ENCODE measurements at regions not wholly inside any gene's neighbourhood (a gene's known extent, or its start where the extent isn't known, plus 50 kb on each side); places are given as distances from the start of the nearest gene placed in this dataset.
"Not testable (repeated sequence)": the region's sequence is repeated elsewhere in the genome, so short reads cannot be mapped to it uniquely, and the experiment has no call there.

DNA sequence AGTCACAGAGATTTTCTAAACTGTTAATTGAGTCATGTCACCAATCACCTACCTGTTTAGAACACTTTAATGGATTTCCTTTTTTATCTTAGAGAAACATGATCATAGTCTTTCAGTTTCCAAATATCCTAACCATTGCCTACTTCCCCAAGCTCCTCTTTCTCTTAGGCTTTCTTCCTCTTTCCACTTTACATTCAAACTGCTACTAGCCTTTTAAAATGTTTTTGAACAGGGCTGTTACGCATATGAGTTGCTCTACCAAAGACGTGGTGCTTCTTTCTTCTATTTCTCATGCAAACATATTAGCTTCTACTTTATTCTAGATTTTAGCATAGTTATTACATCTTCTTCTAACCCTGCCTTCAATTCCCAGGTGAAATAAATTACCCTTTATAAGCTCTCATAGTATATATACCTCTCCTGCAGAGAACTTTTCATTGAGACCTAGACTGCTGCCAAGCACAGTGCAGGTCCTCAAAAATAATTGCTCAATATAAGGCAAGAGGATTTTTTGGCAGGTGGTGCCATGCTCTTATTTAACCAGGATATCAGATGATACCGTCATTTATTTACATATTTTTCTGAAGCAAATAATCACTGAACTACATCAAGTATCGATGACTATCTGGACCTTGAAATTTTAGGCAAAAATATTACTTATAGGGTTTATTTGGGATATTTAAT lies 937.1 kb downstream of the TSN start:
- Histone ChIP-seq H3K9me3 (ENCODE audit: control insufficient read depth in 1 of 2, low read length in 2 of 2) (no peaks in the 10 kb centered on the region), H3K4me3 (ENCODE audit: low read depth in 1 of 2, low read length in 2 of 2) (no peak overlapping the region), H3K4me1 (ENCODE audit: control insufficient read depth in 1 of 2, insufficient read depth in 2 of 2, low read length in 2 of 2) (no peaks in the 10 kb centered on the region), H3K36me3 (ENCODE audit: control insufficient read depth in 1 of 2, insufficient read depth in 2 of 2, low read length in 2 of 2) (no peaks in the 10 kb centered on the region), H3K27me3 (ENCODE audit: control insufficient read depth in 1 of 2, insufficient read depth in 2 of 2, low read length in 2 of 2) (no peaks in the 10 kb centered on the region), H3K9ac (ENCODE audit: low read depth in 1 of 2, low read length in 2 of 2) (no peak overlapping the region), H3K27ac (ENCODE audit: low read depth, low read length) (no peak overlapping the region)

DNA sequence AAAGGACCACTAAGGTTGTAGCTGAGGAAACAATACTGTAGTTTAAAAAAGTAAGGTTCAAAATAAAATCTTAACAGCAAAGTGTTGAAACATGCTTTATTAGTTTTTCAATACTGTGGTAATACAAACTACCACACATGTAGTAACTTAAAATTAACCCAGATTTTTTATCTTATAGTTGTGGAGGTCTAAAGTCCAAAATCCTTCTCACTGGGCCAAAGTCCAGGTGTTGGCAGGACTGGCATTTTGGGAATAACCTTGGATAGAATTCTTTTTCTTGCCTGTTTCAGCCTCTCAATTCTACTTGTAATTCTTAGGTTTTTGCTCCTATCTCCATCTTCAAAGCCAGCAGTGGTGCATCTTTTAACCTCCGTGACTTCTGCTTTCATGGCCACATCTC lies 942.0 kb downstream of the TSN start:
- no peak overlapping the region for H3K9ac ChIP-seq (ENCODE audit: low read depth in 1 of 2, low read length in 2 of 2)
- no peak overlapping the region for H3K4me3 ChIP-seq (ENCODE audit: low read depth in 1 of 2, low read length in 2 of 2)
- H3K27ac ChIP-seq (ENCODE audit: low read depth, low read length): no peak overlapping the region
- no peaks in the 10 kb centered on the region for H3K36me3 ChIP-seq (ENCODE audit: control insufficient read depth in 1 of 2, insufficient read depth in 2 of 2, low read length in 2 of 2)
- H3K9me3 ChIP-seq (ENCODE audit: control insufficient read depth in 1 of 2, low read length in 2 of 2): no peaks in the 10 kb centered on the region
- H3K27me3 ChIP-seq (ENCODE audit: control insufficient read depth in 1 of 2, insufficient read depth in 2 of 2, low read length in 2 of 2): no peaks in the 10 kb centered on the region
- no peaks in the 10 kb centered on the region for H3K4me1 ChIP-seq (ENCODE audit: control insufficient read depth in 1 of 2, insufficient read depth in 2 of 2, low read length in 2 of 2)

DNA sequence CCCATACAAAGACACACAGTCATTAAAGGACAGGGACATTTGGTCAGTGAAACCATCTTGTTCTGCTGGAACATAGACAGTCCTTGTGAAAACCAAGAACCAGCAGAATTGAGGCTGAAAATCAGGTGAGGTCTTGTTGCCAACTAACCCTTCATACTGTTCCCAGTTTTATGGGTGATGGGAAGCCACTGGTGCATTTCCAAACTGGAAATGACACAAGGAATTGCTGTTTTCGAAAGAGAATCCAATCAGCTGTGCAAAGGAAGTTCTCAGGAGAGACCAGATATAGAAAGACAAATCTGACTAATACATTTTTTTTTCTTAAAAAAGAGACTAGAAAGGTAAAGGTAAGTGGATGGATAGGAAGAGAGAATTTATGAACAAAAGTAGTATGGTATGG lies 948.2 kb downstream of the TSN start:
- Histone ChIP-seq H3K4me1 (ENCODE audit: control insufficient read depth in 1 of 2, insufficient read depth in 2 of 2, low read length in 2 of 2) (no peaks in the 10 kb centered on the region), H3K9ac (ENCODE audit: low read depth in 1 of 2, low read length in 2 of 2) (no peak overlapping the region), H3K27ac (ENCODE audit: low read depth, low read length) (no peak overlapping the region), H3K4me3 (ENCODE audit: low read depth in 1 of 2, low read length in 2 of 2) (no peak overlapping the region), H3K27me3 (ENCODE audit: control insufficient read depth in 1 of 2, insufficient read depth in 2 of 2, low read length in 2 of 2) (no peaks in the 10 kb centered on the region), H3K9me3 (ENCODE audit: control insufficient read depth in 1 of 2, low read length in 2 of 2) (no peaks in the 10 kb centered on the region), H3K36me3 (ENCODE audit: control insufficient read depth in 1 of 2, insufficient read depth in 2 of 2, low read length in 2 of 2) (no peaks in the 10 kb centered on the region)

DNA sequence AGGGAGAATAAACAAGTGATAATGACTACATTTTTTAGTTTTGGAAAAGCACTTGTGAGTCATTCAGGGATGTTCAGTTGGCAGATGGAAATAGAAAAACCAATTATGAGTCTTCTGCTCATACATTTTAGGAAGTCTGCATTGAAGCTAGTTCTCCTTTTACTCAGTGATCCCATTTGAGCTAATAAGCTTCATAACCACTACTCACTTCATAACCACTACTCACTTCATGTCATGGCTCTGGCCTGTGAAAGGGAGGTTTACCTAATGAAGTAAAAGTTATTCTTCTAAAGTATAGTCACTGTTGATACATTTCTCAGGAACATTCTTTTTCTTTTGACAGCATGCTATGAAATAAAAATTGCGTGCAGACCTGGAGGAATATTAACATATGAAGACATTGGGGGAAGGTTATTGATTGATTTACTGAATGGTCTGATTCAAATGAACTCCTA lies 948.7 kb downstream of the TSN start:
- Histone ChIP-seq H3K9ac (ENCODE audit: low read depth in 1 of 2, low read length in 2 of 2) (no peak overlapping the region), H3K27me3 (ENCODE audit: control insufficient read depth in 1 of 2, insufficient read depth in 2 of 2, low read length in 2 of 2) (no peaks in the 10 kb centered on the region), H3K27ac (ENCODE audit: low read depth, low read length) (no peak overlapping the region), H3K36me3 (ENCODE audit: control insufficient read depth in 1 of 2, insufficient read depth in 2 of 2, low read length in 2 of 2) (no peaks in the 10 kb centered on the region), H3K9me3 (ENCODE audit: control insufficient read depth in 1 of 2, low read length in 2 of 2) (no peaks in the 10 kb centered on the region), H3K4me1 (ENCODE audit: control insufficient read depth in 1 of 2, insufficient read depth in 2 of 2, low read length in 2 of 2) (no peaks in the 10 kb centered on the region), H3K4me3 (ENCODE audit: low read depth in 1 of 2, low read length in 2 of 2) (no peak overlapping the region)

DNA sequence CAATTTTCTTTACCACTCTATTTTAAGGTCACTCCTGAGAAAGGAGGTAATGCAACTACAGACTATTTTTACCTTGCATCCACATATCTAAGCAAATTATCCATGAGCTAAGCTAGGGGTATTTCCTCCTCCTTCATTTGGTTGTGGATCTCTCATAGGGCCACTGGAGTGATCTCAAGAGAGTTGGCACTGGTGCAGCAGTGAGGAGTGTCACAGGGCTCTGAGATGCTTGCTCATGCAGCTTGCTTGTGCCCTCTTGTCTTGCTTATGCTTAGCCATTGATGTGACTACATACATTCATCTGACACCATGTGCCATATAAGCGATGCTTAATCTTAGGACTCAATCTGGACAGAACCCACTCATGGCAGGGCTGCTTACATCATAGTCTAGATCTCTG lies 950.3 kb downstream of the TSN start:
- Histone ChIP-seq H3K27me3 (ENCODE audit: control insufficient read depth in 1 of 2, insufficient read depth in 2 of 2, low read length in 2 of 2) (no peaks in the 10 kb centered on the region), H3K4me1 (ENCODE audit: control insufficient read depth in 1 of 2, insufficient read depth in 2 of 2, low read length in 2 of 2) (no peaks in the 10 kb centered on the region), H3K27ac (ENCODE audit: low read depth, low read length) (no peak overlapping the region), H3K9me3 (ENCODE audit: control insufficient read depth in 1 of 2, low read length in 2 of 2) (no peaks in the 10 kb centered on the region), H3K4me3 (ENCODE audit: low read depth in 1 of 2, low read length in 2 of 2) (no peak overlapping the region), H3K36me3 (ENCODE audit: control insufficient read depth in 1 of 2, insufficient read depth in 2 of 2, low read length in 2 of 2) (no peaks in the 10 kb centered on the region), H3K9ac (ENCODE audit: low read depth in 1 of 2, low read length in 2 of 2) (no peak overlapping the region)

DNA sequence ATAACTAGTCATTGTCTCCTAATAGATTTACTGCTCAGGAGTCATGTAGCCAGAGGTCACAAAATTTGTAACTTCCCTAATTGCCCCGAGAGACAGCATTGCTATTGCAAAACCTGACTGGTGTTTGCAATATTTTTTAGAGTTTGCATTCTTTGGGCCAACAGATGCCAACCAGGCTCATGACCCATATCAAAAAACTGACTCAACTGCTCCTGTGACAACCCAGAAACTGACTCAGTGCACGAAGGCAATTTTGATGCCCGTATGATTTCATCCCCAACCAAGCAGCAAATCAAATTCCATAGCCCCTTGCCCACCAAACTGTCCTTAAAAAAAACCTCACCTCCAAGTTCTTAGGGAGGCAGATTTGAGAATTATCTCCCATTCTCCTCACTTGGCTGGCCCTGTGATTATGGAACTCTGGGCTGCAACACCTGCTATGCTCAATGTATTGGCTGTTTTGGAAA lies 951.3 kb downstream of the TSN start:
- H3K9ac ChIP-seq (ENCODE audit: low read depth in 1 of 2, low read length in 2 of 2): no peak overlapping the region
- H3K4me3 ChIP-seq (ENCODE audit: low read depth in 1 of 2, low read length in 2 of 2): no peak overlapping the region
- H3K27ac ChIP-seq (ENCODE audit: low read depth, low read length): no peak overlapping the region
- no peaks in the 10 kb centered on the region for H3K36me3 ChIP-seq (ENCODE audit: control insufficient read depth in 1 of 2, insufficient read depth in 2 of 2, low read length in 2 of 2)
- no peaks in the 10 kb centered on the region for H3K4me1 ChIP-seq (ENCODE audit: control insufficient read depth in 1 of 2, insufficient read depth in 2 of 2, low read length in 2 of 2)
- H3K9me3 ChIP-seq (ENCODE audit: control insufficient read depth in 1 of 2, low read length in 2 of 2): peaks cover 7 to 8% of the 10 kb centered on the region in 2 donors
- H3K27me3 ChIP-seq (ENCODE audit: control insufficient read depth in 1 of 2, insufficient read depth in 2 of 2, low read length in 2 of 2): no peaks in the 10 kb centered on the region

DNA sequence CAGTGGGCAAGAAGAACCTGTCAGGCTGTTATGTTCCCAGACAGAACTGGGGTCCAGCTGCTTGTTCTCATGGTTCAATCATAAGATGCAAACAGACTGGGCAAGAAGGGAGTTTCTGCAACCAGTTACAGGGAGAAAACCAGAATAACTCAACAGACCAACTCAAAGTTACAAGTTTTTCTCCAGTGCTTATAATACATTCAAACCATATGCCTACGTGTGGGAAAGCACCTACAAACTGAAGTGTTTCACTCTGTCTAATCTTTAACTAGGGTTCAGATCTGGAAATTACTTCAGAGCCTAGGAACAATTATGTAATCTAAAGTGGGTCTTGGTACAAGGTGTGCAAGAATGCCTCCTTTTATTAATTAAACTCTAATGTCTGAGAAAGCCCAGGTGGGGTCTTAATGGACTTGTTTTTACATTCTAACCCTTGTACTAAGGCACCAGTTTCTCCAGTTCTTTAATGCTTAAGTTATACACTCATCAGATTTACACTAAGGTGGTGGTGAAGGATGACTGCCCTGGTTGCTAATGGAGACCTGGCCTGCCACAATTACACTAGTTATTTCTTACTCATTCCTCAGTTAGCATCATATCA lies 951.9 kb downstream of the TSN start:
- Histone ChIP-seq H3K4me3 (ENCODE audit: low read depth in 1 of 2, low read length in 2 of 2) (no peak overlapping the region), H3K9me3 (ENCODE audit: control insufficient read depth in 1 of 2, low read length in 2 of 2) (peaks cover 7 to 13% of the 10 kb centered on the region in 2 donors), H3K27me3 (ENCODE audit: control insufficient read depth in 1 of 2, insufficient read depth in 2 of 2, low read length in 2 of 2) (no peaks in the 10 kb centered on the region), H3K9ac (ENCODE audit: low read depth in 1 of 2, low read length in 2 of 2) (no peak overlapping the region), H3K36me3 (ENCODE audit: control insufficient read depth in 1 of 2, insufficient read depth in 2 of 2, low read length in 2 of 2) (no peaks in the 10 kb centered on the region), H3K4me1 (ENCODE audit: control insufficient read depth in 1 of 2, insufficient read depth in 2 of 2, low read length in 2 of 2) (no peaks in the 10 kb centered on the region), H3K27ac (ENCODE audit: low read depth, low read length) (no peak overlapping the region)

DNA sequence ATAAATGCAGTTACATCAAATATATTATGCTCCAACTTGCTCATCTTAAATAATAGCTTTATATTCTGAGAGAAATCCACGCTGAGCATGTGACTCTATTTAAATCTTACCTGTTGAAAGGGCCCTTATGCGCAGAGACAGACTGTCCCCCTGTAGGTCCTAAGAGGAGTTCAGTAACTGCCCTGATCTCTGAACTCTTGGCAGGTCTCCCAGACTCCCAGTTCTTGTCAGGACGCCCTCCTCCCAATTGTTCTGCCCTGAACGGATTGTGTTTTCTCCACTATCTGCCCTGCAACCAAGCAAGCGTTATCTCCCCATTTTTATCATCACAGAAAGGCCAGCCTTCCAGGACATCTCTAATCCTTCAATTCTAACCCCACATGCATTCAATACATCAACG lies 954.6 kb downstream of the TSN start:
- Histone ChIP-seq H3K9ac (ENCODE audit: low read depth in 1 of 2, low read length in 2 of 2) (no peak overlapping the region), H3K4me3 (ENCODE audit: low read depth in 1 of 2, low read length in 2 of 2) (no peak overlapping the region), H3K9me3 (ENCODE audit: control insufficient read depth in 1 of 2, low read length in 2 of 2) (peaks cover 11 to 27% of the 10 kb centered on the region in 2 donors), H3K4me1 (ENCODE audit: control insufficient read depth in 1 of 2, insufficient read depth in 2 of 2, low read length in 2 of 2) (no peaks in the 10 kb centered on the region), H3K36me3 (ENCODE audit: control insufficient read depth in 1 of 2, insufficient read depth in 2 of 2, low read length in 2 of 2) (no peaks in the 10 kb centered on the region), H3K27me3 (ENCODE audit: control insufficient read depth in 1 of 2, insufficient read depth in 2 of 2, low read length in 2 of 2) (no peaks in the 10 kb centered on the region), H3K27ac (ENCODE audit: low read depth, low read length) (no peak overlapping the region)

DNA sequence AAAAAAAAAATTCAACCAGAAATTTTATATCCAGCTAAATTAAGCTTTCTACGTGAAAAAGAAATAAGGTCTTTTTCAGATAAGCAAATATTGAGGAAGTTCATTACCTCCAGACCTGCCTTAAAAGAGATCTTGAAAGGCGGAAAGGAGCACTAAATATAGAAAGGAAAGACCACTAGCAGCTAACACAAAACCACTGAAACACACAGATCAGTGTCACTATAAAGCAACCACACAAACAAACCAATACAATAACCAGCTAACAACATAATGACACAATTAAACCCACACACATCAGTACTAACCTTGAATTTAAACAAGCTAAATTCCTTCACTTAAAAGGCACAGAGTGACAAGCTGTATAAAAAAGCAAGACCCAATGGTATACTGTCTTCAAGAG lies 958.3 kb downstream of the TSN start:
- H3K4me3 ChIP-seq (ENCODE audit: low read depth in 1 of 2, low read length in 2 of 2): no peak overlapping the region

DNA sequence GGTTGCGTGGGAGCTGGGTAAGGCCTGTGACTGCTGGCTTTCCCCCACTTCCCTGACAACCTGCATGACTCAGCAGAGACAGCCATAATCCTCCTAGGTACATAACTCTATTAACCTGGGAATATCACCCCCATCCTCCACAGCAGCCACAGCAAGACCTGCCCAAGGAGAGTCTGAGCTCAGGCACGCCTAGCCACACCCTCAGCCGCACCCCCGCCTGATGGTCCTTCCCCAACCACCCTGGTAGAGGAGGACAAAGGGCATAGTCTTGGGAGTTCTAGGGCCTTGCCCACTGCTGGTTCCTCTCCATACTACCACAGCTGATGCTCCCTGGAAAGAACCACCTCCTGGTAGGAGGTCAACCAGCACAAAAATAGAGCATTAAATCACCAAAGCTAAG lies 965.4 kb downstream of the TSN start:
- not testable (repeated sequence) for H3K4me1 ChIP-seq (ENCODE audit: control insufficient read depth in 1 of 2, insufficient read depth in 2 of 2, low read length in 2 of 2); H3K9me3 ChIP-seq (ENCODE audit: control insufficient read depth in 1 of 2, low read length in 2 of 2); H3K36me3 ChIP-seq (ENCODE audit: control insufficient read depth in 1 of 2, insufficient read depth in 2 of 2, low read length in 2 of 2); H3K9ac ChIP-seq (ENCODE audit: low read depth in 1 of 2, low read length in 2 of 2); H3K27ac ChIP-seq (ENCODE audit: low read depth, low read length); H3K27me3 ChIP-seq (ENCODE audit: control insufficient read depth in 1 of 2, insufficient read depth in 2 of 2, low read length in 2 of 2); H3K4me3 ChIP-seq (ENCODE audit: low read depth in 1 of 2, low read length in 2 of 2)

More for the DNA sequence above, 958.3 kb downstream of the TSN start:
- Histone ChIP-seq H3K4me1 (ENCODE audit: control insufficient read depth in 1 of 2, insufficient read depth in 2 of 2, low read length in 2 of 2) (no peaks in the 10 kb centered on the region), H3K9ac (ENCODE audit: low read depth in 1 of 2, low read length in 2 of 2) (no peak overlapping the region), H3K27me3 (ENCODE audit: control insufficient read depth in 1 of 2, insufficient read depth in 2 of 2, low read length in 2 of 2) (no peaks in the 10 kb centered on the region), H3K36me3 (ENCODE audit: control insufficient read depth in 1 of 2, insufficient read depth in 2 of 2, low read length in 2 of 2) (no peaks in the 10 kb centered on the region), H3K9me3 (ENCODE audit: control insufficient read depth in 1 of 2, low read length in 2 of 2) (peaks cover 11 to 27% of the 10 kb centered on the region in 2 donors), H3K27ac (ENCODE audit: low read depth, low read length) (no peak overlapping the region)

Data from duodenal mucosa (tissue), 2 donors.